GM19467 (cell line): ENCODE measurements at regions not wholly inside any gene's neighbourhood (a gene's known extent, or its start where the extent isn't known, plus 50 kb on each side); places are given as distances from the start of the nearest gene placed in this dataset.

Experiments
- ATAC-seq: cut with Tn5 transposase; IDR thresholded peaks from one replicate; pipeline ENCODE4 v1.9.1; 2021; ENCODE audit warnings: mild to moderate bottlenecking, moderate library complexity; ENCODE audit not compliant: unreplicated experiment

DNA sequence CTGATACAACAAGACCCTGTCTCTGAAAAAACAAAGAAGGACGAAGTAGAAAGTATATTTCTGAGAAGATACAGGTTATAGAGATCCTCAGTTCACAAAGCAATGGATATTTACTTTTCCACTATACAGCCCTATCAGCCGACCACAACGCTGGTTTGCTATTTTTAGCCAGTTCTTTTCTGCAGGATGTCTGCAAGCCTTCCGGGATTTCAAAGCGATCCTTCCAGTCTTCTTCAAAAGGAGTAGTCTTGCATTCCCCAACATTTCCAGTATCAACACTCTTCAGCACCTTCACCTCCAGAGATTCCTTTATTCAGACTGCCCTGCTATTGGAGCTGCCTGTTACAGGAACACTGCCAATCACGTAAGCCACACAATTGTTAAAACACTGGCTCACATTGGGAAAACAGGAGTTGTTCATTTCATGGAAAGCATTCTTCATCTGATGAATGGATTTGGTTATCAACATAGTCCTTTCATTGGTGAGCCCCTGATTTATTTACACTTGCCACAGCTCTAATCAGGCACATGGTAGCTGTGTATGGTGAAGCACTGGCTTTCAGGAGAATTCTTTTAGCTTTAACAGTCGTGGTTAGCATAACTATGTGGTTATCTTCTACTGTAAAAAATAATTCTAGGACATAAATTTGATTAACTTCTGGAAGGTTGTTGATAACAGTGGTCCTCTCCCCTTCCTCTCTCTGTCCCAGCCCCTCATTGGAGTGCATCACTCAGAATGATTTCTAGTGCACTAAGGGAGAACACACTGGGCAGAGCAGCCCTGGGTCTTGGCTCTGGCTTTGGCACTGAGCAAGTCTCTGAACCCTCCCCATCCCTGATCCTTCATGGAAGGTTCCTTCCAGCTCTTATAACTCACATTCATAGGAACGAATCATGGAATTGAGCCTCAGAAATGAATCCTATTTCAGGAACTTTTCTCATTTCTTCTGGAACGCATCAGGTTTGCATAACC lies 109.9 kb upstream of the SORBS2 start:
- ATAC-seq: no peak

DNA sequence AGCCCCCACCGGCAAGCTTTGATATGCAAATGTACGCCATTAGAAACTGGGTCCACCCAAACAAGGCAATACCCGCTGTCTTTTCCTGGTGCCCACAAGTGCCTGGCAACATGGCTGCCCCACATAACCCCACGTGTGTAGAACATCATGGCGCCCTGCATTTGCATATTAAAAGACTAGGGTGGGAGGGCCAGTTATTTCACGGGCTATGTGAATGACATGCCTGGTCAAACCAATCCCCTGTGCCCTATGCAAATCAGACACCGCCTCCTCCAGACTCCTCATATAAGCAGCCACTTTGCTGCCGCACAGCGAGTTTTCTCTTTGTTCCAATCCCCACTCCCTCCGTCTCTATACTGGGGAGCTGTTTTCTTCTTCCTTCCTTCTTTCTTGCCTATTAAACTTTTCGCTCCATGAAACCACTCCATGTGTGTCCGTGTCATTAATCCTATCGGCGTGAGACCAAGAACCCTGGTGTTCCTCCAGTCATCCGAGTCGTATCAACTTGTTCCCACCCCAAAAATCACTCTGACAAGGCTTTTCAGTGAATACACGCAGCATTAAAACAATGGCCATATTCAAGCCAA lies 112.6 kb upstream of the SORBS2 start:
- ATAC-seq: no peak

DNA sequence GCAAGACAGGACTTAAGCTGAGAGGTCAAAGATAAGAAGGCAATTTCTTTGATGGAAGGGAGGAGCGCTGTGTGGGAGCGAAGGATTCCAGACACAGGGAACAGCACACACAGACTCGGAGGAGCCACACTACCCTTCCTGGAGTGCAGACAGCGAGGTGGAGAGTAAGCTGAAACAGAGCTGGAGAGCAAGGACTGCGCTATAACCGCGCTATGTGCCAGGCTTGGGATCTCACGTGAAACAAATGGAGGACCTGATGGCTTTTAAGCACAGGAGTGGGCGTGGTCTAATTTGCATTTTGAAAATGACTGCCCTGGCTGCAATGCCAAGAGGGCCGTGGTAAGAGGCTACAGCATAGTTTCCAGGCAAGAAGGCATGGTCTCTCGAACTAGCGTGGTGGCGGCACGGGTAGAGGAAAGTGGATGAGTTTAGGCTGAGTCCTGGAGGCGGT lies 113.9 kb upstream of the SORBS2 start:
- ATAC-seq: no peak

DNA sequence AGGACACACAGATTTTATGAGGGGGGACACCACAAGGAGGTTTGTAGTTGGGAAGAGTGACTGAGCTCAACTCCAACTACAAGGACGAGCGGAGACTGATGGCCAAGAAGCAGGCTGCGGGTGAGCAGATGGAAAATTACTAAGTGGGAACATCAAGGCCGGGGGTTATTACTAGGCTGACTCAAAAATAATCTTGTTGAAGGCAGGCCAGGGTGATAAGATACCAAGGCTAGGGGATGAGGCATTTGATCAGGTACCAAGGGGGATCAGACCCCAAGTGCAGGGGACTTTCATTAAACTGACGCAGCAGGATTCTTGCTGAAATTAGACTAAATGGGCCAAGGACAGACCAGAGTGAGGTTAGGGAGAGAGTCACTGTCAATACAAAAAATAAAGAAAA lies 119.4 kb upstream of the SORBS2 start:
- ATAC-seq: no peak

DNA sequence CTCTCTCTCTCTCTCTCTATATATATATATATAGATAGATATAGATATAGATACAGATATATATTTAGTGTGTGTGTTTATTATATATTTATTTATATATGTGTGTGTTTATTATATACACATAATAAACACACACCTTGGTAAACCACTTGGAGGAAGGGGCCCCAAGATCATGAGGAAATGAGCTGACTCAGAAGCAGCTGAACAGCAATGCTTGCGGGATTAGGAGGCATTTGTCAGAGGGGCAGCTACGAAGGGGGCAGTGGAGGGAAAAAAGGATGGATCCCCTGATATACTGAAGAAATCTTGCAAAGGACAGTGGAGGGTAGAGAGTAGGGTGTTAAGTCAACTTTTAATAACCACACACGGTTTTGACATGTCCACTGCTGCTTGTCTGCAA lies 120.0 kb upstream of the SORBS2 start:
- ATAC-seq: no peak

DNA sequence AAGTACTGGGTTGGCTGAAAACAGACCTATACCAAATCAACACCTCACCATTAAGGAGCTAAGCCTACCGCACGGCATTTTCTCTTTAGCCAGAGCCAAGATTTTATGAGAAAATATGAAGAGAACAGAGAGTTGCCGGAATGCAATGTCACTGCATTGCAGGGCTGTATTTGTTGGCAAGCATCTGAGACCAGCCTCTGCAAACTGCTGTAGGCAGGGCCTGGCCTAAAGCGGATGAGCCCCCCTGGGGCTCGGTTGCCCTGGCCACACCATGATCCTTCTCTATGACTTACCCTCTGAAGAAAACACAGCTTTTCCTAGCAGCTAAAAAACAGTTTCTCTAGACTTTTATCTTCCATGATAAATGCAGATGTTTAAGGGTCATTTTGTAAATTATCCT lies 120.5 kb upstream of the SORBS2 start:
- ATAC-seq: no peak

DNA sequence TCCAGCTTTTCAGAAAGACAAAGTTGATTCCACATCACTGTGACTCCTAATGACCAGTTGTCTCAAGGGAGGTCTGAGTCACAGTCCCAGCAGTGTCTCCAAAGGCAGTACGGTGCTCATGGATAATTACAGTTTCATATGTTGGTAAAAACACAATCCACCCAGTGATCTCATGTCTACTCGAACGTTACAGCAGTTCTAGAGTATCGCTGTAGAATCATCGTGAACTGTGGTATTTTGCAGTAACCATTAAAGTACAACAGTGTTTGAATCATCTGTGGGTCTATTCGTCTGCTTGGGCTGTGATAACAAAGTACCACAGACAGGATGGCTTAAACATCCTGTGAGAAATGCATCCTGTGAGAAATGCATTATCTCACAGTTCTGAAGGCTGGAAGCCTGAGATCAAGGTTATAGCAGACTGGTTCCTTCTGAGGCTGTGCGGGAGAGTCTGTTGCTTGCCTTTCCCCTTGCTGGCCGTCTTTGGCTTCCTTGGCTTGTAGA lies 121.1 kb upstream of the SORBS2 start:
- ATAC-seq: no peak

DNA sequence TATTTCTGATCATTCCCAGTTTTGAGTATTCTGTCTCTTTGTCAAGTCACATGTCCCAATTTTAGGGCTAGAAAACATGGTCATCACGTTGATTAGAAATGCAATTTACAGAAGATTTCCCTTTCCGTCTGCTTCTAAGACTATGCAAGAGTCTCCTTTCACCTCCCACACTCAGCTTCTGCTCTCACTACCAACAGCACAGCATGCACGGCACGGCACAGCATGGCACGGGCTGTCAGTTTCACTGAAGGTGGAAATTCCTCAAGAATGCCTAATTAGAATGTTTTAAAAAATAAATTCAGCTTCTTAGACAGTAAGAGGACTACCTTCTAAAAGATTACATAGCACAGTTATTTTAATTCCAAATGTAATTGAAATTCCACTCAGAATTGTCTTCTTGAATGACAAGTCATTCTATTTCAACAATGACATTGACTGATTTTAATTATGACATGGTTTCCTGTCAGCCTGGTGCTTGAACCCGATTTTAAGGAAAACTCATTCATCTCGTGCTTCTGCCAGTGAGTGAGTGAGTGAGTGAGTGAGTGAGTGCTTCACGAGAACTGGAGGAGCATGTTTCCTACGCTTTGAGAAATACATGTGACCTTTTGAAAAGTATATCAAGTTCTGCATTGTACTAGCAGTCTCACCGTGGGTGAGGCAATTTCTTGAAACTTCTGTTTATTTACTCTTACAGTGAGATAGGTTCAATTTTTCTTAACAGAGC lies 124.8 kb upstream of the SORBS2 start:
- ATAC-seq: no peak

DNA sequence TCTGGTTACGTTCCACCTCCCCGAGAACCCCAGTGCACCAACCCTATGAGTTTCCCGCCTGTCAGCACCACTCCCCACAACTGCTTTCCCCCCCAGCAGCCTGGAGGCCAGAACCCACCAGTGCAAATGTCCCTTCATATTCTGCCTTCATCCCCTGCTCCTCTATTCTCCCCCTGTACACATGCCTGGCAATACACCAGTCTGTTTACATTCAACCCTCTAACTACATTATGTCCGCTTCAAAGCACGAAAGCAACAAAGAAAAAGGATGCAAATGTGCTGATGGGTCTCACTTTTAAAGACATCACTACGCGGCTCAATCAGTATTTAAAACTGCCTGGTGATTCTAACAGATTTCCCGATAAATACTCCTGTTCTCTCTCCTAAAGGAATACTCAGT lies 126.7 kb upstream of the SORBS2 start:
- no peak for ATAC-seq

DNA sequence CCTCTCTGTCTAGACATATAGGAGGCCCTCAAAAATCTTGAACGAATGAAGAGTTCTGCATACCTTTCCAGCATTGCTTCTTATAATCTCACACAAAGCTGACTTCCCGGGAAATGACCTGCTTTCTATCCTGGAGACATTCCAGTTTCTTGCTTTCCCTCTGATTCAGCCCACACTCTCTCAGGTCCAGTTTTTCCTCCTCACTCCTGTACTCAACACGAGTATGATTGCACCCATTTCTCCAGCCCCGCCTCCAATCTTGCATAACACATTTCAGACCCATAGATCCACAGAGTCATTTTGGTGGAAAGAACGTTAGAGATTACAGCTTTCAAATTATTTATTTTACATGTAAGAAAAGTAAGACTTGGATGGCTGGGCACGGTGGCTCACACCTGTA lies 127.5 kb upstream of the TLR3 start:
- no peak for ATAC-seq

DNA sequence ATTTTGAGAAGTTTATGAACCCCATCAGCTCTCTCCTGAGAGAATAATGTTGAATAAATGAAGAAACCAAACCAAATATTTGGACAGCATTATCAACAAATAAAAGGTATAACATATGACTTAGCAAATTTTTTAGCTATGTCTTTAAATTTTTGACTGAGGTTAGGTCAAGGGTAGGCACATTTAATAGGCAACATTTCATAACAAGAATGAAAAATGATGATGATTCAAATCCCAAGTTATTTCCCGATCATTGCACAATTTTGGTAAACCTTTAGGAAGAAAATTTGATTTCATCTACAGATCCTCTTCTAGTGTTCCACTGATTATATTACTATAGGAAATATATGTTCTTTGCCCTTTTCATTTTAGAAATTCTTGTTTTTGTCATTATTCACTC lies 123.7 kb upstream of the TLR3 start:
- ATAC-seq: no peak

DNA sequence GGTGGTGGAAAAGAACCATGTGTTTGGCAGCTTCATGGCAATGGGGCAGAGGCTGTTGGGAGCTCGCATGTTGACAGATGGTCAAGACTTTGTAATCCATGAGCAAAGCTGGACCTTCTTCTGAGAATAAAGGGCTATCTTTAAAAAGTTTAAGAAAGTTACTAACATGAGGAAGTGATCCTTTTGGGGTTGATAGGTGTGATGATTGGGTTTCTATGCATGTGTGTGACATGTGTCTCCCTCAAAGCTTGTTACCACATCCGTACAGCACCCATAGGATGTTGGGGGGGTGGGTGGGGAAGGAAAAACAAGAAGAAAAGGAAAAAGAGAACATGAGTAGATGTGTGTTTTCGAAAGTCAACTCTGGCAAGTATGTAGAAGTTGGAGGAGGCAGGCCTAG lies 123.0 kb upstream of the TLR3 start:
- ATAC-seq: no peak

DNA sequence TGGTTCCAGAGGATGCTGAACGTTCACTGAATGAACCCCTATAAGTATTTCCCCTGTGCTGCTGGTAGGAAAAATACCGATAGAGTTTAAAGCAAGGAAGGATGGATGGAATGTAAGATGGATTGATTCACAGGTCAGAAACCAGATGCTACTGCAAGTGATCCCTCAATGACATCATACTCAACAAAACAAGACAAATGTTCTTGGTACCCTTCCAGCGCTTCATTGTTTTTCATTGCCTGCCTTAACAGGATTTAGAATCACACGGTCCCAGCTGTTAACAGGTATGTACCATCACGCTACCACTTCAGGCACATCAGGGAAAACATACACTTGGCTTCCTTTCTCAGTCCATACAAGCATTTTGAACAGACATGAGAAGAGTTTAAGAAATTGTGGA lies 118.1 kb upstream of the TLR3 start:
- no peak for ATAC-seq

DNA sequence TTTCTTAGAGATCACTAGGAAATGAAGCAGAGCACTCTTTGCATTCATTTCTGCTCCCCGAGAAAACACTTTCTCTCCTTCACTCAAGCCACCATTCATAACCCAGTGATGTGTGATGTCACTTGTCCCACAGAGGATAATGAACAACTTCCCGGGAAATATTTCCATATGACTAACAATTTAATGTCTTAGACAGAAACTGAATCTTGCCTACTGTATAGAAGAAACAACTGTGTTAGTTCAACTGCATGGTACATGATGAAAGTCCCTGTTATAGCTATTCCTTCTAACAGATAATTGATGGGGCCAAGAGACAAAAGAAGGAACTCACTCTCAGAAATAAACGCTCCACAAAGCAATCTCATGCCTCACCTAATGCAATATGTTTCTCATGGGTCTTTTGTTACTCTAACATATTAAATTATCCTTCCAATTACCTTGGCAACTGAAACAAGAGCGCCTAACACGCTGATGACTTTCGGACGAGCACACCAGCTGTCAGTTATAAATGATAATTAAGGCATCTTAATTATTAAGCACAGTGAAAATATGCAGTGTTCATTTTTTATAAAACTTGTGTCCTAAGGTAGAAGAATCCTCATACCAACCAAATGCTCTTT lies 113.7 kb upstream of the TLR3 start:
- ATAC-seq: no peak

DNA sequence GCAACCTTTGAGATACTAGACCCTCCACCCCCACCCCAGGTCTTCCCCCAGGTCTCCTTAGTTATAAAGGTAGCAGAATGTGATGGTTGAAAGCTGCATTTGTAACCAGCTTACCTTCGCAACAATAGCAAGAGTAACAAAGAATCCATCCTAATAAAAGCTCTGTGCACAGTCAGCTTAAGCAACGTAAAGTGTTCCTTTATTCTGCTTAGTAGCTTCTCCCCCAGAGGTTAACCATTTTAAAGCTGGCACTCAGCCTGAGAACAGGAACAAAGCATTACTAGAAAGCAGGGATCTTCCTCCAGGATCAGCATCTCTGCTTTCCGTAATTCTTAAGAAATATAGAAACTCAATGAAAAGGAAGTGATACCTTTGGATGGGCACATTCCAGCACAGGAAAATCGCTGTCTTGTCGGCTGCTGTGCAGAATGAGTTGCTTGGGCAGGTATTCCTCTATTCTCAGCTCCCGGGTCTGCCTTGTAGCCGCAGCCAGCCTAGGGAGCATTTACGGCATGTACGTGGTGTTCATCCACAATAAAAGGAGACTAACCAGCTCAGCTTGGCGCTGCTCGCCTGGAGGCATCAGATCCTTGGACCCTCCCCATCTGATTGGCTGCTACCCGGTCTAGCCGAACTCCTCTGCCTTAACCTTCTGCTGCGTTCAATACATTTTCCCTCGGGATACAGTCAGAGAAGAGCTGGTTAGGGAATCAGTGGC lies 113.0 kb upstream of the TLR3 start:
- ATAC-seq: no peak

DNA sequence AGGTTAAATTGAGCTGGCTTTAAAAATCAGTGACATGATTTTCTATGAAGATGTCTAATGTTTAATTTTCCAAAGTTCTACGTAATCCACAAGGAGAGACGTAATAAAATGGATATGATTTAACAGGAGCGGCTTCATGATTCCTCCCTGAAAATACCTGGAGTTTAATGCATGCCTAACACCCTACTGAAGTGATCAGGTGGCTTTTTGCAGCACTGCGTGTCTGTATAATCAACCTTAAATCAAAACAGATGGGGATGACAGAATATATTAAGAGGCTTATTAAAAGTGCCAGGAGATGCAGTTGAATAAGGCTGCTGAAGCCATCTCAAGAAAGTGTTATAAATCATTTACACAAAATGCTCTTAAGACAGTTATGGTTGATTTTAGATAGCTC lies 112.4 kb upstream of the TLR3 start:
- ATAC-seq: no peak

DNA sequence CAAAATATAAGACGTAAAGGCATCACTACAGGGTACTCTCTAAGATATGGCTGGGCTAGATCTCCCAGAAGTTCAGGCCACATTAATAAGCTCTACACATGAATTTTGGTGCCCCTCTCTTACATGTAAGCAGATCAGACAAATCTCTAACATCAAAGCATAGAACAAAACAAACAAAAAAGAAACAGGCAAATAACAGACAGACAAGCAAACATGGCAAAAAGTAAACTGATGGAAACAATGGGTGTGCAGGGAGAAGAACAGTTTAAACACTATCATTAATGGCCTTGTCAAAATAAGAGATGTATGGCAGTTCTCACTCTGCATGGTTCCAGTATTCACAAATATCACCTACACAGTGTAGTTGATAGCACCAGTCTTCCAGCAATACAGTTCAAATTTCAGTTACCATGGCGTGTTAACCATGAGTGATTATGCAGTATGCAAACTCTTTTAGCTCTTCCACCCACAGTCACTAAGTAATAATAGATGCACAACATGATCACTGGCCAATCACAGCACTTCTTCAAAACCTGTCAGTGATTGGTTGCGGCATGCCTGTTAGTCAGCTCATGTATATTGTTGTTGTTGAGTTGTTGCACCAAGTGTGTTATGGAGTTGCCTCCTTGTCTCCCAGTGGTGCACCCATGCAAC lies 110.7 kb upstream of the TLR3 start:
- no peak for ATAC-seq

DNA sequence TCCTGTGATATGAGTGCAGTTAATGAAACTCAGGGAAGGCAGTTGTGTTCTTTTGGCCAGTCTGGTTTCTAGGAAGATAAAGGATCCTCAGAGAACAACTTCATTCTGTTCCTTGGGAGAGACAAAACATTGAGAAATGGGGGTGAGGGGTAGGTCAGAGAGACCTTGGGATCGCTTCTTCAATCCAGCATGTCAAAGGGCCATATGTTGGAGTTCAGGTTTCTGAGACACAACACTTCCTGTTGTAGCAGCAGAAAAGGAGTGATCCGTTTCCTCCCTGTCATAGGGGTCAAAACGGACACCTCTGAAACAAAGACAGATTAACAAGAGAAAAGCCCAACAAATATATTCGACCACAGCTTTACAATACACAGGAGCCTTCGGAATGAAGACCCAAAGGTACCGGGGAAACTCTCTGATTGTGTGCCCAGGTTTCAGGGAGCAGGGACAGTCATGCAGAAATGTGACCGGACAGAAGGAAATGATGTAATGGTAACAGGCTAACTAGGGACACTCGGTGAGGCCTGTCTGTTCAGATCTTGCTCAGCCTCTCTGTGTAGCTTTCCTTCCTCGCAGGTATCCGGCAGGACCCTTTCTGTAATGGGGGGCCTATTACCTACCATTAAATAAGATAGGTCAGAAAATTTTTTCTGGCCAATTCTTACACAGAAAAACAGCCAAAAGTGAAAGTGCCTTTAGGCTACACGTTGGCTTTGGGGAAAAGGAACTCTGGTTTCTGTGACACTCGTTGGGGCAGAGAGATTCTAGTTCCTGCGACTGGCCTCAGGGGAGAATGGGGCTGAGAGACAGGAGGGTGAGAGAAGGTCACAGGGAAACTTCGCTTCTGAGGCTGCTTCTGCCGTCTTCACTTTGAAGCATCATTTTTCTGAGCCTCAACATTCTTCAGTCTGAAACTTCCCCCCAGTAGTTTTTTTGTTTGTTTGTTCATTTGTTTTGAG lies 103.3 kb upstream of the TLR3 start:
- peak; percentile 68 for ATAC-seq

DNA sequence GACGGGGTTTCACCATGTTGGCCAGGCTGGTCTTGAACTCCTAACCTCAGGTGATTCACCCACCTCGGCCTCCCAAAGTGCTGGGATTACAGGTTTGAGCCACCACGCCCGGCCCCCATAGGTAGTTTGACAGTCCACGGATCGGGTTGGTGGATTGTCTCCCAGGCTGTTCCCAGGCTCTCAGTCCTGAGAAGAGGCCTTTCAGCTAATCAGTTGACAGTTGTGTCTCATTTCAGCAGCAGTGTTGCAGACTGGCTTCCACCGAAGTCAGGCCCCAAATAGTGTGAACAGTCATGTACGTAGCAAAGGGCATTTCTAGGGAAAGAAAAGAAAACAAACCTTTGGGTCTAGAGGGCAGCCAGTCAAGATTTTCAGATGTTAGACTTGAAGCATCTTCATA lies 102.4 kb upstream of the TLR3 start:
- no peak for ATAC-seq
